DMS153 treated with DMSO at 0.1 percent for 48 hours (cell line): ENCODE measurements at regions not wholly inside any gene's neighbourhood (a gene's known extent, or its start where the extent isn't known, plus 50 kb on each side); places are given as distances from the start of the nearest gene placed in this dataset.
"Not testable (repeated sequence)": the region's sequence is repeated elsewhere in the genome, so short reads cannot be mapped to it uniquely, and the experiment has no call there.

ENCODE experiments used
- DNase-seq: peaks from one replicate; lab custom pipeline; 2025; ENCODE audit not compliant: unreplicated experiment; lab: John Stamatoyannopoulos, UW

DNA sequence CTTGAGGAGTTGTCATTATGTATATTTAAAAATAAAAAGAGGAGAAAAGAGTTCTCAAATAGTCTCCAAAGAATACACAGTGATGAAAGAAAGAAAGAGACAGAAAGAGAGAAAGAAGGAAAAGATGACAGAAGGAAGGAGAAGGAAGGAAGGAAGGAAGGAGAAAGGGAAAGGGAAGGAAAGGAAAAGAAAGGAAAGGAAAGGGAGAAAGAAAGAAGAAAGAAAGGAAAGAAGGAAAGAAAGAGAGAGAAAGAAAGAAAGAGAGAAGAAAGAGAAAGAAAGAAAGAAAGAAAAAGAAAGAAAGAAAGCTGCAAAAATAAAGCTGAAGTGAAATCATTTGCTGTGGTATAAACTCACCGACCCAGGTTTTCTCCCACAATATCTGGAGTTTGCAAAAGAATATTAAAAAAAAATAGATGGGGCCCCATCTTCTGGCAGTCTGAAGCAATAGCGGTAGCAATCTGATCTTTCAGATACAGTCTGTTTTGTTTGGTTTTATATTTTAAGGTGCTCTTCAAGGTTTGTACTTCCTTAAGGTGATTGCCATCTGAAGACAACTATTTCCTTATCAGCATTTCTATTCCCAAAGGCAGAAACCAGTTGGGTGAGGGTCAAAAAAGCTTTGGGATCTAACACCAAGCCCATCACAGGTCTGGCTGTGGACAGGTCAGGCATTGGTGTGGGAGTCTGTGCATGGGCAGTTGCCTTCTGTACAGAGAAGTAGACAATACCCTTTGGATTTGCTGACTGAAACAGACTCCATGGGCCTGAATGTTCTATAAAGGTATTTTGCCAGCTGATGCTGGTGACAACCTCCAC lies 160.4 kb downstream of the CPEB2 start:
- DNase-seq, result no peak

DNA sequence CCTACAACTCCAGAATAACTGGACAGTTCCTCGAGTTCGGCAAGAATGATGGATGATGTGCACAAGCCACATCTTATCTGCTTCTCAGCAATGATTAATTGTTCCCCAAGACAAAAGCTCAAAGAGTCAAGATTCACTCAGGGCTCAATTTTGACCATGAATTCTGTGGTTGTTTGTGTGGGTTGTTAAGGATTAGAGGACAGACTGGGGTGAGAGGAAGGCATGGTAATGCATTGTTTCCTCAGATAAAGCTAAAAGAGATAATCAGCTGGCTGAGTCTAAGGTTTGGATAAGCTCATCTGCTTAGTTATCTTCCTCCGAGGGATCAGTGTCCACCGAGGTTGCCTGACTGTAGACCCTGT lies 161.0 kb downstream of the CPEB2 start:
- no peak for DNase-seq

DNA sequence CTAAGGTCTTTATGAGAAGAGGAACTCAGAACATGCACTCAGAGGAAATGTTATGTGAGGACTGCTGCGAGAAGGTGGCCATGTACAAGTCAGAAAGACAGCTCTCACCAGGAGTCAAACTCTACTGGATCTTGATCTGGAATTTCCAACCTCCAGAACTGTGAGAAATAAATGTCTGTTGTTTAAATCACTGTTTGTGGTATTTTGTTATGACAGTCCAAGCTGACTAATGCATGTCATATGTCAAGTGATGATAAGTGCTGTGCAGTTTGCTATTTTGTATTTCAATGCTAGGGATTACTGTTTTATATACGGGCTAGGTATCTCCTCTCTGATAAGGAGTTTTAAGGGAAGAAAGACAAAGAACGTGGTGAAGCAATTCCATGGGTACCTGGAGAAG lies 162.3 kb downstream of the CPEB2 start:
- no peak for DNase-seq

DNA sequence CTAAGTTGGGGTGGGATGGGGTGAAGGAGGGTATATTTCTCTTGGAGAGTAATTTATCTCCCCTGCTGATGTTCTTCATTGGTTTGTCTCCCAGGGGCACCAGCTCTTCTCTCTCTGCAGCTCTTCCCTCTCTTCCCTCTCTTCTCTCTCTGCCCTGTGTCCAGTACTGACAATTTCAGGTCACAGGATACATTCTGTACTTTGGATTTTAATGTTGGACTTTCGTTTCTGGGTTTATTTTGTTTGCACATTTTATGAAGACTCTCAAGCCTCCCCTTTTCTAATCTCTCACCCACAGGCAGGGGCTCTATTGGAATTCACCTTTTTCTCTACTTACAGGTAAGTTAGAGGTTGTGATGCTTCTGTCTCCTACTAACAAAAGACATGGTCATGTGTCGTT lies 165.5 kb downstream of the CPEB2 start:
- no peak for DNase-seq

DNA sequence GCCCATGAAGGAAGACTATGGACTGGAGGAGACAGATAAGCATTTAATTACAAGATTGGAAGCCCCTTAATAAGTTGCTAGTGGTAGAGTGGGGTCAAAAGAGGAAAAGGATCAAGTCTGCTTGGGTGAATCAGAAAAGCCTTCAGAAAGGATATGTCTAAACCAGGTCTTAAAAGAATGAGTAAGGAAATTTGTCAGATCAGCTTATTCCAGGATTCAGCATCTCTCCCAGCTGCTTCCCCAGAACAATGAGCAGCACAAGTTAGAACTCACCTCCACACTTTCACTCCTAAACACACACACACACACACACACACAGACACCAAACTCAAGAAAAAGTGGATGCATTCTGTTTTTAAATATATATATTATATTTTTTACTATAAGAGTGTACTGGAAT lies 166.5 kb downstream of the CPEB2 start:
- DNase-seq, result no peak

DNA sequence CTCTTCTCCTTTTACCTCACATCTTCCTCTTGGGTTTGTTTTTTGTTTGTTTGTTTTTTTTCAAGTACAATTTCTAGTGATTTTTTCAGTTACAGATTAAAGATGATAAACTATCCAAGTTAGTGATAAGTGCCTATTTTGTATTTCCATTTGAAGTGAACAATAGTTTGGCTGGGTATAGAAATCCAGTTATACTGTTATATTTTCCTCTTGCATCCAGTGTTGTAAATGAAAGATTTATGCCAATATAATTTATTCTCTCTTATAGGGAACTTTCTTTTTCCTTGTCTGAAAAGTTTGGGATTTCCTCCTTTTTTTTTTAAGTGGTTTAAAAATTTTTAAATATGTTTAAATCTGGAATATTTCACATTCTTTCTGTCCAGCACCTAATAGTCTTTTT lies 169.4 kb downstream of the CPEB2 start:
- no peak for DNase-seq

DNA sequence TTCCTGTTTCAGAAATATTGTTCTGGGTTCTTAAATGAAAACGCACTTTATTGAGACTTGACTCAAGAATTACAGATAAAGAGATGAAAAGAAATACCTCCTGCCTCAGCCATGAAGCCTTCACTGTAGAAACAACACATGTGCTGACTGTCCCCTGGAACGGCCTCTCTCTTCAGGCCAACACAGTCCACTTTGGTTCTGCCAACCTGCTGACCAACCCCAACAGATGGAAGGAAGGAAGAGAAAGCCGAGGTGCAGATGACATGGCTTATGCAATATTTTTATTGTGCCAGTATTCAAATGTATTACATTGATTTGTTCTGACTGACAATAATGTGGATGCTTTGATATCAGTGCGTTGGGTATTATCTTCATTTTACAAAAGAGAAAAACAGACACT lies 171.0 kb downstream of the CPEB2 start:
- no peak for DNase-seq

DNA sequence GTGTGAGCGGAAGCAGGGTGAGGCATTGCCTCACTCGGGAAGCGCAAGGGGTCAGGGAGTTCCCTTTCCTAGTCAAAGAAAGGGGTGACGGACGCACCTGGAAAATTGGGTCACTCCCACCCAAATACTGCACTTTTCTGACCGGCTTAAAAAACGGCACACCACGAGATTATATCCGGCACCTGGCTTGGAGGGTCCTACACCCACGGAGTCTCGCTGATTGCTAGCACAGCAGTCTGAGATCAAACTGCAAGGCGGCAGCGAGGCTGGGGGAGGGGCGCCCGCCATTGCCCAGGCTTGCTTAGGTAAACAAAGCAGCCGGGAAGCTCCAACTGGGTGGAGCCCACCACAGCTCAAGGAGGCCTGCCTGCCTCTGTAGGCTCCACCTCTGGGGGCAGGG lies 171.9 kb downstream of the CPEB2 start:
- DNase-seq, result not testable (repeated sequence)

DNA sequence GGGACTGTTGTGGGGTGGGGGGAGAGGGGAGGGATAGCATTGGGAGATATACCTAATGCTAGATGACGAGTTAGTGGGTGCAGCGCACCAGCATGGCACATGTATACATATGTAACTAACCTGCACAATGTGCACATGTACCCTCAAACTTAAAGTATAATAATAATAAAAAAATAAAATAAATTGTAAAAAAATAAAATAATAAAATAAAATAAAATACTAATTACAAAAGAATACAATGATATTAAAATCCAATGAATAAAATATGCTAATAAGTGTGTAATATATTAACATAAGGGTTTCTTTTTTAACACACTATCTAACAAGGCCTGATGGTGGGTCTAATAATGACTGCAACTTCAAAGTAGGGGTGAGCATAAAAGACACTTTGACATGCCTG lies 177.6 kb downstream of the CPEB2 start:
- not testable (repeated sequence) for DNase-seq

DNA sequence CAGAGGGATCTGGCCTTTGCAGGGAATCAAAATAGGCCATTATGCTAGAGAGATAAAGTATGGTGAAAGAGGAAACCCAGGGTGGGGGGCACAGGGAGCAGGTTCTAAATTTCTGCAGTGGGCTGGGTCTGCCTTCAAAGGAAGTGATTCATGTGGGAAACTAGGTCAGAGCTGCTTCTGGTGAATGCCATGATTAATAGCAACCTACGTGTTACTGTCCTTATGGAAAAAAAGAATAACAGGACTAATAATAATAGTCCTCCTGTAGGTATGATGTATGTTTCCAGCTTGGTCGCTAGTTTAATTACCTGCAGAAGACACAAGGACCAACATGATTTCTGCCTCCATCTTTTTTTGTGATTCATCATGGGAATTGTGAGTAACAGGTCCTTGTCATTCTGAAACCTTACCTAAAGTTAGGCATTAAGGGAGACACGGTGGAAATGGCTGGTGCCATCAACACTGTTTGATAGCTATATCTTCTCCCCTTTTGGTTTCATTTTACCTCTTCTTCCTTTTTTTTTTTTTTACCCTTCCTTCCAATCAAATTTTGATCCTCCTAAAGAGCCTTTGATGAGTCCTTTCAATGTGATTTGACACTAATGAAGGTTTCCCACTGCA lies 180.4 kb downstream of the CPEB2 start:
- DNase-seq, result no peak

DNA sequence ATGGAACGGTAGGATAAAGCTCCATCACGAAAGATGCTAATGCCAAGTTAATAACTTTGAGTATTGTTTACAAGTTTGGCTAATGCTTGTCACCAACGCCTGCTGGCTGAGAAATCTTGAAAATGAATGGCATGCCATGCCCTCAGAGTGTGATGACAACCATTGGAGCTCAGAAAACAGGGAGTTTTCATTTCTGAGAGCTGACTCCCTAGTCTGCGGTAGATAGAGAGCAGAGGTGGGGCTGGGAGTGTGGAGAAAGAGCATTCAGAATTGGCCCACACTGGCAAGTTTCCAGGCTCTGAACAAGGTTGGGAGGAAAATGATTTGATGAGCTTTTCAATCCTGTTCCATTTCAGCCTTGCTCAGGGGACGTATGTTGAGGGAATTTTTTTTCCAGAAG lies 183.9 kb downstream of the CPEB2 start:
- DNase-seq, result no peak

DNA sequence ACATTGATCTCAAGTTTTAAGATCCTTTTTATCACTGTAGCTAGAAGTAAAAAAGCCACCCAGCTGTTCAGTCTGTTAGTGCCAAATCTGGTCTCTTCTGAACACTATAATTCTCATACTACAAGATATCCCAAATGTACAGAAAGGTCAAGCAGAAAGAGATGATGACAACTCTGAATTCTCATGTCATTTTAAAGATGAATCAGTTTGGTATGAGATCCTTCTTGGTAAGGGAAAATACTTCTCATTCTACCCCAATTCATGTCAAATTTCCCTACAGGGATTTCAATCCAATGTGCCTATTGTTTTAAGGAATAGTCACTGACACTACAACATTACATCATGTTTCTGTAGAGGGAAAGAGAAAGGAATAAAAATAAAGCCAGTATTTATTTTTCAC lies 184.5 kb downstream of the CPEB2 start:
- no peak for DNase-seq

DNA sequence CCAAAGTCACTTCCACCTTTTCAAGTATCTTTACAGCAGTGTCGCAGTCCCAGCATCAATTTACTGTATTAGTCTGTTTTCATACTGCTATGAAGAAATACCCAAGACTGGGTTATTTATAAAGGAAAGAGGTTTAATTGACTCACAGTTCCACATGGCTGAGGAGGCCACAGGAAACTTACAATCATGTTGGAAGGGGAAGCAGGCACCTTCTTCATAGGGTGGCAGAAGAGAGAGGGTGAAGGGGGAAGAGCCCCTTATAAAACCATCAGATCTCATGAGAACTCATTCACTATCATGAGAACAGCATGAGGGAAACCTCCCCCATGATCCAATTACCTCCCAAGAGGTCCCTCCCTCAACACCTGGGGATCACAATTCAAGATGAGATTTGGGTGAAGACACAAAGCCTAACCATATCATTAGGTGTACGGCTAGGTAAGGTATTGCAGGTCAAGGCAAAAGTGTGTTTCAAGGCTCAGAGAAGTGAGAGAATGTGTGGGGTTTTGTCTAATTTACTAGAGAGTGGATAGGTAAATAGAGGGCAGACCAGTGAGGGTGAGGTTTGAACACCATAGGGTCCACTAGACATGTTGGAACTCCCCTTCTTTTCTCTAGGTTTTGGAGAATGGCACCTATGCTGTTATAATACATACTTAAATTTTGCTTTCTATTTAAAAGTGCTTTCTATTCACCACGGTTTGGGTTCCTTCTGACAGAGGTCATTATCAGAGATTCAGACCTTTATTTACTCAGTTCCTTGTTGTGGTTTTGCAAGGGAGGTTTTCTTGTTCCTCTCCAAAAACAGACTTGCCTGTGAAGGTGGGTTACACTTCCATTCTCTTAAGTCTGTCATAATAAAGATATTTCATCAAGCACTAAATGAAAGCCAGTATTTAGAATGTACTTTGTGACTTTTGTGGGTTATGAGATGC lies 186.6 kb downstream of the CPEB2 start:
- no peak for DNase-seq

DNA sequence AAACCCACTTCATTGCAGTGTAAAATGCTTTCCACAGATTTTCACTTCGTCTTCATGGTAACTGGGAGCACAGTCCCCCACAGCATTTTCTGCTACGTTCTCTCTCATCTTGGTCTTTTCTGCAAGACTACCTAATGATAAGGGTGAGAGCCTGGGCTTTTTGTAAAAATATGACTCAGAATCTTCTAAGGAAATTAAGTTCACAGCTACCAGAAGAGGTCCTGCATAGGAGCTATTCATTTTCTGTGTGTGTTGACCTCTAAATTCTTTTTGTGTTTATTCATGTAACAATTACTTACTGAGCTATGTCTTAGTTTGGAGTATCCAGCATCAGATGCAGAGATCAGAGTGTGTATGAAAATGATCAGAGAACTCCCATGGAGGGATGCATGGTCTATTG lies 192.2 kb downstream of the CPEB2 start:
- DNase-seq, result no peak

DNA sequence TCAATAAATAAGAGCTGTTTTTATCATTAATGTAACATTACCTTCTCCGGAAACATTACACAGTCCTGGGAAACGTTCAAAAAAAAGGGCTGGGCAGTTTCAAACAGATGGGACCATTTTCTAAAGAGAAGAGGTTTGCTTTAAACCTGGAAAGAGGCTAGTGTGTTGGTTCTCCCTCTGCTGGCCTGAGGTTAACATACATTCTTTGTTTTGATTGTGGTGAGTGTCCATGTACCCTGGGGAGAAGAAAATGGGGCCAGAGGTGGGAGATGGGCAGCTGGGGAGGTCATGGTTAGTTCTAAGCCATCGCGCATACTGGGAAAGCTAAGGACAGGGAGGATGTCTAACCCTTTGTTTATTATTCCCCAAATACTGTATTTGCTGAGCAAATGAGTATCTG lies 194.7 kb downstream of the CPEB2 start:
- DNase-seq, result peak; percentile 0

DNA sequence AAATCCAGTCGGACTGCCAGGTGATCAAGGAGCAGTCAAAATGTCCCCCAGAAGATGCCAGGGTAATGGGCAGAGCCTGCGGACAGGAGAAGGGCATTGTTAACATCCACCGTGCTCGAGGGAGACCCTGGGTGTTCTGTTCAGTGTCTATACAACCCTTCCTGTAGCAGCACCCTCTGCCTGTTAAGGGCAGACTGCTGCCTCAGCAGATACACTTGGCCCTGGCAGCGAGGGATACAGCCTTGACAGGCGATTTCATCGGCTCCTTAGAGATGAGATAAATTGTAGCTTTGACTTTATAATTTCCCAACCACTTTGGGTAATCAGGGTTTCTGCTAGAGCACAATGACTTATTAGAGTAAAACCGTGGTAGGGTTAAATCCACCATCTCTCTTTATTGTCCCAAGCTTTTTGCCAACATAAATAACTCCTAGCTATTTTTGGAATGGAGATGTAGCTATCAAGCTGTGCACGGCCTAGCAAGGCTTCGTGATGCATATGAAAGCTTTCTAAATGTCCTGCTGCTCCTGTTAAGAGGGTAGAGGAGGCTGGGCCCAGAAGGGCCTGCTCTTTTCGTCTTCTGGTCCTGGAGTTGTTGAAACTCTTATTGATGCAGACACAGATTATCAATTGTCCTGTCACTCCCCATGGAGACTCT lies 195.9 kb downstream of the CPEB2 start:
- DNase-seq, result no peak

DNA sequence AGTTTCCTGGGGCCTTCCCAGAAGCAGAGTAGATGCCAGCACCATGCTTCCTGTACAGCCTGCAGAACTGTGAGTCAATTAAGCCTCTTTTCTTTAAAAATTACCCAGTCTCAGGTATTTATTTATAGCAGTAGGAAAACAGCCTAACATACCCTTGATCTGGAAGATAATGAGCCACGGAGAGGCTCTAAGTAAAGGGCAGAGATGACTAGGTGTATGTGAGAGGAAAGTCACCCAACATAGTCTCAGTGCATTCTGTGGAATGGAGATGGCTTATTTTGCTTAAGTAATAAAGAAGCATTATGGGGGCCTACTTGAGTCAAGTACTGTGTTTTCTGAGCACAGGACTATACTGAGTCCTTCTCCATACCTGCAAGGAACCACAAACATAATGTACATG lies 199.5 kb downstream of the CPEB2 start:
- no peak for DNase-seq

DNA sequence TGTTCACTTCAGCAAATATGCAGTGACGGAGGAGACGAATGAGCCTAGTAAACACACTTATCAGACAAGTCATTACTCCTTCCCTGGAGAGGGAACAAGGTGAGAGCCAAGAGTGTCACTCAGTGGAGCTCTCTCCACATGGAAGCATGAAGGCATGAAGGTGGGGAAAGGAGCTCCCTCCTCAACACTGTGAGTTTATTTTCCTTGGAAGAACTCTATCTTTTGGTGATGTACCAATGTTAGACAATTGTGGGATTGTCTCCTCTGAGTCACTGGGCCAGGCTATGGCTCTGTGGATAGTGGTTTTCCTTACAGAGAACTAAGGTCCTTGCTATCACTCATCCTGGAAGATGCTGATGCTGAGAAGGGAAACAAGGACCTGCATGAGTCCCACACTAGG lies 200.2 kb downstream of the CPEB2 start:
- DNase-seq, result no peak

DNA sequence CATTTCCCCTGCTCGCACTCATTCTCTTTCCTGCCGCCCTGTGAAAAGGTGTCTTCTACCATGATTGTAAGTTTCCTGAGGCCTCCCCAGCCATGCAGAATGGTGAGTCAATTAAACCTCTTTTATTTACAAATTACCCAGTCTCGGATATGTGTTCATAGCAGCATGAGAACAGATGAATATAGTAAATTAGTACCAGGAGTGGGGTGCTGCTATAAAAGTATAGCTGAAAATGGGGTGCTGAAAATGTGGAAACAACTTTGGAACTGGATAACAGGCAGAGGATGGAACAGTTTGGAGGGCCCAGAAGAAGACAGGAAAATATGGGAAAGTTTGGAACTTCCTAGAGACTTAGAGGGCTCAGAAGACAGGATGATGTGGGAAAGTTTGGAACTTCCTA lies 204.2 kb downstream of the CPEB2 start:
- DNase-seq, result not testable (repeated sequence)

DNA sequence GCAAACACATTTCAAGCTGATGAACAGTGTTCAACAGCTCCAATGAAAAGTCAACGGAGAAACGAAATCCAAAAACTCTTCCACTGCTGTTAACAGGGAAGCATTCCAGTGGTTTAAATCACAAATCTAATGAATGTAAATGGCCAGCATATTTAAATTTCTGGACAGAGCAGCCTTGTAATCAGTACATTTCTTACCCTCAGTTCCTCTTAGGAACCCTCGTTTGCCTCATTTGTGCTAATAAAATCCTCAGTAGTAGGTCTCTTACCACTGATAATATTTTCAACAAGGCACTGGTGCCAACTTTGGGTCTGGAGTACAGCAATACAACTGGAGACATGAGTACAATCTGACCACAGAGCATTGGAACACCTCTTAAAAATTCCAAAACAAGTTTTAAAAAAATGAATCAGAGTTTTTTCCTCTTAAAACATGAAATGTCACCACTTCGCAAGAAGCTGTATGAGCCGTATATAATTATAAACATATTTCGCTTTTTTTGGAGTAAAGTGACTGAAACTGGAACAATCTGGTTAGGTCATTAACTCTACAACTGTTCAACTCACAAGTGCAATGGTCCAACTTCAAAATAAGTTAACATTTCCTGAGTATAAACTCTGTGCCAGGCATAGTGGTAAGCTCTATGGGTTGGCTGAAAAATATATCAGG lies 211.2 kb downstream of the CPEB2 start:
- DNase-seq, result no peak

DNA sequence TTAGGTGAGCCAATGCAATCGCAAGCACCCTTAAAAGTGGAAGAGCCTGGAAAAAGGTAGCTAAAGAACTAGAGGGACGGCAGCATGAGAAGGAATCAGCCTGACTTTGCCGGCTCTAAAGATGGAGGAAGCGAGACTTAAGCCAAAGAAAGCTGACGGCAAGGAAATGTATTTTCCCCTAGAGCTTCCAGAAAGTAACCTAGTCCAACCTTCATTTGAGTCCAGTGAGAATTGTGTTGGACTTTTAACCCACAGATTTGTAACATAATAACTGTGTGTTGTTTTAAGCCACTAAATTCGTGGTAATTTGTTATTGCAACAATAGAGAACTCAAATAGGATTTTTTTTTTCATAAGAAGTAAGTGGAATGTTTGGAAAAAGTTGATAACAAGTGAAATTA lies 212.7 kb upstream of the C1QTNF7 start:
- DNase-seq, result no peak
